ENCODE measurements at regions not wholly inside any gene's neighbourhood (a gene's known extent, or its start where the extent isn't known, plus 50 kb on each side); places are given as distances from the start of the nearest gene placed in this dataset.
"Not testable (repeated sequence)": the region's sequence is repeated elsewhere in the genome, so short reads cannot be mapped to it uniquely, and the experiment has no call there.

- peak in 1 of 2 donors; percentile 26 for DNase-seq (ENCODE audit: low spot score in 2 of 2)
- Histone ChIP-seq H3K27ac (no peak overlapping the region), H3K9me3 (no peaks in the 10 kb centered on the region), H3K36me3 (no peaks in the 10 kb centered on the region), H3K27me3 (no peaks in the 10 kb centered on the region), H3K4me1 (no peaks in the 10 kb centered on the region), H3K4me3 (no peak overlapping the region)
- WGBS: 75% methylated on average over 5 of the region's 18 CpGs
- no peak for TF ChIP-seq POLR2AphosphoS5 (IDR thresholded peaks at IDR 0.05)
- no peak for TF ChIP-seq EP300 (IDR thresholded peaks at IDR 0.05)
- TF ChIP-seq CTCF (IDR thresholded peaks at IDR 0.05): no peak
- no peak for TF ChIP-seq POLR2A (IDR thresholded peaks at IDR 0.05)
Observed at GRCh38 chr14:105925615-105926372, 399.4 kb downstream of the TMEM121 start.

GRCh38 chr14:105926373-105927095, 400.2 kb downstream of the TMEM121 start:
- WGBS: 75% methylated on average over 4 of the region's 18 CpGs
- peak in 1 of 2 donors; percentile 53 for DNase-seq (ENCODE audit: low spot score in 2 of 2)
- H3K36me3 ChIP-seq: no peaks in the 10 kb centered on the region
- no peaks in the 10 kb centered on the region for H3K27me3 ChIP-seq
- H3K4me1 ChIP-seq: no peaks in the 10 kb centered on the region
- no peak overlapping the region for H3K4me3 ChIP-seq
- no peaks in the 10 kb centered on the region for H3K9me3 ChIP-seq
- no peak overlapping the region for H3K27ac ChIP-seq
- no peak for TF ChIP-seq POLR2A (IDR thresholded peaks at IDR 0.05)
- TF ChIP-seq POLR2AphosphoS5 (IDR thresholded peaks at IDR 0.05): no peak
- TF ChIP-seq EP300 (IDR thresholded peaks at IDR 0.05): no peak
- TF ChIP-seq CTCF (IDR thresholded peaks at IDR 0.05): no peak

GRCh38 chr14:105927096-105928060, 401.0 kb downstream of the TMEM121 start:
- no peak overlapping the region for H3K4me3 ChIP-seq
- H3K9me3 ChIP-seq: no peaks in the 10 kb centered on the region
- TF ChIP-seq POLR2AphosphoS5 (IDR thresholded peaks at IDR 0.05): no peak
- TF ChIP-seq CTCF (IDR thresholded peaks at IDR 0.05): no peak
- no peak for TF ChIP-seq EP300 (IDR thresholded peaks at IDR 0.05)
- no peak for TF ChIP-seq POLR2A (IDR thresholded peaks at IDR 0.05)
- H3K27me3 ChIP-seq: peaks cover 1% of the 10 kb centered on the region
- DNase-seq (ENCODE audit: low spot score in 2 of 2): peak in 1 of 2 donors; percentile 24
- no peaks in the 10 kb centered on the region for H3K4me1 ChIP-seq
- 85% methylated on average over 14 of the region's 25 CpGs for WGBS
- no peaks in the 10 kb centered on the region for H3K36me3 ChIP-seq
- H3K27ac ChIP-seq: no peak overlapping the region

GRCh38 chr14:105928171-105929111, 402.1 kb downstream of the TMEM121 start:
- not testable (repeated sequence) for H3K9me3 ChIP-seq, H3K27me3 ChIP-seq
- peak in 1 of 2 donors; percentile 48 for DNase-seq (ENCODE audit: low spot score in 2 of 2)

More at GRCh38 chr14:105928171-105929111, 402.1 kb downstream of the TMEM121 start:
- H3K4me3 ChIP-seq, H3K4me1 ChIP-seq, H3K27ac ChIP-seq, H3K36me3 ChIP-seq: not testable (repeated sequence)
- WGBS: 66% methylated on average over 15 of the region's 23 CpGs
